ENCODE measurements at regions not wholly inside any gene's neighbourhood (a gene's known extent, or its start where the extent isn't known, plus 50 kb on each side); places are given as distances from the start of the nearest gene placed in this dataset.

GRCh38 chr4:13876131-13876530, 248.6 kb upstream of the BOD1L1 start:
- no peak for TF ChIP-seq CTCF (IDR thresholded peaks at IDR 0.05)
- no peak for TF ChIP-seq POLR2A (IDR thresholded peaks at IDR 0.05)
